B cell (primary cell): ENCODE measurements at regions not wholly inside any gene's neighbourhood (a gene's known extent, or its start where the extent isn't known, plus 50 kb on each side); places are given as distances from the start of the nearest gene placed in this dataset.
"Not testable (repeated sequence)": the region's sequence is repeated elsewhere in the genome, so short reads cannot be mapped to it uniquely, and the experiment has no call there.

ENCODE experiments used
- ATAC-seq: fragments of 200-7000 bp; cut with Tn5 transposase; one replicate; pipeline ENCODE4 v1.10.0; 2021; ENCODE audit warnings: low read depth, mild to moderate bottlenecking, moderate number of reproducible peaks, moderate library complexity
- CTCF ChIA-PET: fragments of 350-600 bp; sonication (Branson Sonifier 250); formaldehyde crosslinking; loops from one replicate; lab custom pipeline; 2021; ENCODE audit warnings: antibody characterized with exemption, inconsistent platforms; lab: Charles Lee
- POLR2A ChIA-PET: fragments of 350-600 bp; sonication (Branson Sonifier 250); formaldehyde crosslinking; loops from one replicate; lab custom pipeline; 2021; ENCODE audit warnings: antibody characterized with exemption; lab: Charles Lee
- DNase-seq: peaks from one replicate; pipeline ENCODE4 v3.0.0; 2013
- H2AFZ ChIP-seq: 2 replicates; pipeline ENCODE4 v1.6.1; 2012; ENCODE audit warnings: mild to moderate bottlenecking, low read depth, low read length; ENCODE audit not compliant: insufficient read depth, poor library complexity, severe bottlenecking
- H3K27ac ChIP-seq, 2 donors: 1 replicate in 1 of 2; 2 replicates in 1 of 2; pipeline ENCODE4 v1.5.1; 2012 to 2013; ENCODE audit warnings: low read length in 2 of 2, mild to moderate bottlenecking in 2 of 2, moderate library complexity in 1 of 2
- H3K27me3 ChIP-seq, 4 experiments: fragments of 200-600 bp in 1 of 4; sonication (generic) in 1 of 4; replicated peaks in 1 of 4; 1 replicate in 2 of 4; 2 replicates in 2 of 4; pipeline versions ENCODE4 v1.6.1 to v1.7.0; 2013 to 2016; ENCODE audit warnings: low read length in 3 of 4, mild to moderate bottlenecking in 2 of 4, mixed read lengths in 1 of 4, moderate library complexity in 1 of 4; ENCODE audit not compliant: insufficient read depth in 4 of 4, control insufficient read depth in 3 of 4; ENCODE audit errors: control extremely low read depth in 1 of 4
- H3K36me3 ChIP-seq, 2 experiments: replicated peaks in 1 of 2; 1 replicate in 1 of 2; 2 replicates in 1 of 2; pipeline versions ENCODE4 v1.6.1 to v1.7.1; 2013; ENCODE audit warnings: low read length in 1 of 2; ENCODE audit not compliant: insufficient read depth in 2 of 2, control insufficient read depth in 1 of 2; ENCODE audit errors: control extremely low read depth in 1 of 2, extremely low read depth in 1 of 2
- H3K4me1 ChIP-seq, 2 donors: fragments of 200-600 bp in 1 of 2; sonication (generic) in 1 of 2; 1 replicate in 1 of 2; 2 replicates in 1 of 2; pipeline versions ENCODE4 v1.5.1 to v1.6.1; 2013 to 2017; ENCODE audit warnings: low read length in 2 of 2; ENCODE audit not compliant: control insufficient read depth in 2 of 2, insufficient read depth in 2 of 2
- H3K4me2 ChIP-seq: replicated peaks from 2 replicates; pipeline ENCODE3; 2012; ENCODE audit warnings: mild to moderate bottlenecking, low read depth, low read length; ENCODE audit not compliant: poor library complexity, severe bottlenecking
- H3K4me3 ChIP-seq, 5 experiments: fragments of 200-600 bp in 1 of 5; sonication (generic) in 1 of 5; 1 replicate in 3 of 5; 2 replicates in 2 of 5; pipeline versions ENCODE4 v1.5.1 to v1.7.0; 2011 to 2016; ENCODE audit warnings: low read length in 4 of 5, mild to moderate bottlenecking in 4 of 5, low read depth in 2 of 5, control low read depth in 1 of 5, moderate library complexity in 1 of 5; ENCODE audit not compliant: insufficient read depth in 1 of 5; ENCODE audit errors: control extremely low read depth in 1 of 5, extremely low read depth in 1 of 5
- H3K79me2 ChIP-seq: fragments of 200-600 bp; sonication (generic); one replicate; pipeline ENCODE4 v1.6.0; 2016; ENCODE audit warnings: low read length; ENCODE audit not compliant: control insufficient read depth, insufficient read depth
- H3K9ac ChIP-seq: fragments of 200-600 bp; sonication (generic); 2 replicates; pipeline ENCODE4 v1.6.1; 2017; ENCODE audit warnings: mild to moderate bottlenecking, low read length, moderate library complexity
- H3K9me3 ChIP-seq, 3 donors: one replicate each; pipeline versions ENCODE4 v1.6.1 to v1.7.1; 2013; ENCODE audit warnings: low read length in 2 of 3; ENCODE audit not compliant: control insufficient read depth in 2 of 3, insufficient read depth in 1 of 3; ENCODE audit errors: control extremely low read depth in 1 of 3
- H4K20me1 ChIP-seq: 2 replicates; pipeline ENCODE4 v1.6.0; 2012; ENCODE audit warnings: mild to moderate bottlenecking, low read length; ENCODE audit not compliant: insufficient read depth, control insufficient read depth, poor library complexity, severe bottlenecking
- H3K27ac Mint-ChIP-seq: one replicate; pipeline ENCODE4 v1.8.0; 2021; ENCODE audit warnings: mixed read lengths
- H3K27me3 Mint-ChIP-seq: one replicate; pipeline ENCODE4 v1.8.0; 2021; ENCODE audit warnings: mixed read lengths
- H3K4me1 Mint-ChIP-seq: one replicate; pipeline ENCODE4 v1.8.0; 2021; ENCODE audit warnings: mixed read lengths
- H3K4me3 Mint-ChIP-seq: one replicate; pipeline ENCODE4 v1.8.0; 2021; ENCODE audit warnings: mixed read lengths
- H3K9me3 Mint-ChIP-seq: one replicate; pipeline ENCODE4 v1.8.0; 2022; ENCODE audit warnings: mixed read lengths; ENCODE audit not compliant: insufficient read depth
- WGBS: methylation state at CpG from one replicate; pipeline ENCODE4 v1.1.5; 2013; ENCODE audit warnings: missing lambda C conversion rate; ENCODE audit not compliant: insufficient coverage; 5-methylcytosine and 5-hydroxymethylcytosine counted together
- intact Hi-C: fragments of 100-400 bp; cut with micrococcal nuclease; formaldehyde crosslinking; loops from one replicate; pipeline ENCODE4 v1.10.0; 2022

GRCh38 chr9:41697080-41697479, 432.1 kb downstream of the CNTNAP3B start:
- CTCF ChIA-PET, H3K4me1 ChIP-seq, H3K9me3 ChIP-seq, H3K27me3 ChIP-seq, H4K20me1 ChIP-seq, H3K79me2 ChIP-seq, H3K4me3 Mint-ChIP-seq, H3K9ac ChIP-seq, H3K4me1 Mint-ChIP-seq, H3K4me3 ChIP-seq, H3K27ac ChIP-seq, ATAC-seq, POLR2A ChIA-PET, H3K27me3 Mint-ChIP-seq, H3K4me2 ChIP-seq, H3K36me3 ChIP-seq, DNase-seq, H3K9me3 Mint-ChIP-seq, H3K27ac Mint-ChIP-seq, H2AFZ ChIP-seq, intact Hi-C loops: not testable (repeated sequence)
- WGBS, result no CpG with 5 or more reads among the region's 4 CpGs

- H3K9me3 ChIP-seq, CTCF ChIA-PET, H3K27me3 ChIP-seq, H3K4me1 Mint-ChIP-seq, POLR2A ChIA-PET, H3K9ac ChIP-seq, H3K27ac ChIP-seq, DNase-seq, H3K79me2 ChIP-seq, H3K4me3 Mint-ChIP-seq, H3K4me3 ChIP-seq, intact Hi-C loops, H3K27me3 Mint-ChIP-seq, H3K4me2 ChIP-seq, H3K9me3 Mint-ChIP-seq, H2AFZ ChIP-seq, H3K27ac Mint-ChIP-seq, H3K36me3 ChIP-seq, H4K20me1 ChIP-seq, H3K4me1 ChIP-seq, ATAC-seq: not testable (repeated sequence)
- WGBS, result no CpG with 5 or more reads among the region's 23 CpGs
Measured at GRCh38 chr9:41679312-41679711, 449.9 kb downstream of the CNTNAP3B start.

- ATAC-seq, CTCF ChIA-PET, H3K4me2 ChIP-seq, H3K27me3 Mint-ChIP-seq, H3K4me3 ChIP-seq, H3K27me3 ChIP-seq, H3K4me3 Mint-ChIP-seq, H4K20me1 ChIP-seq, H3K36me3 ChIP-seq, H3K9me3 Mint-ChIP-seq, H3K79me2 ChIP-seq, H3K4me1 ChIP-seq, POLR2A ChIA-PET, H3K27ac Mint-ChIP-seq, H3K4me1 Mint-ChIP-seq, H3K27ac ChIP-seq, H3K9ac ChIP-seq, H3K9me3 ChIP-seq, DNase-seq, H2AFZ ChIP-seq, intact Hi-C loops: not testable (repeated sequence)
- no CpG with 5 or more reads among the region's 29 CpGs for WGBS
Measured at GRCh38 chr9:41663497-41664036, 465.7 kb downstream of the CNTNAP3B start.

- H3K27ac ChIP-seq, H3K9me3 ChIP-seq, H3K27ac Mint-ChIP-seq, H2AFZ ChIP-seq, H3K4me3 Mint-ChIP-seq, H3K27me3 ChIP-seq, DNase-seq, H3K9me3 Mint-ChIP-seq, H3K4me1 ChIP-seq, H3K9ac ChIP-seq, H4K20me1 ChIP-seq, H3K4me1 Mint-ChIP-seq, ATAC-seq, H3K36me3 ChIP-seq, CTCF ChIA-PET, POLR2A ChIA-PET, H3K4me3 ChIP-seq, intact Hi-C loops, H3K27me3 Mint-ChIP-seq, H3K79me2 ChIP-seq, H3K4me2 ChIP-seq: not testable (repeated sequence)
- no CpG with 5 or more reads among the region's 10 CpGs for WGBS
Measured at GRCh38 chr9:41658706-41659105, 469.6 kb upstream of the ZNG1F start.
